ENCODE measurements at regions not wholly inside any gene's neighbourhood (a gene's known extent, or its start where the extent isn't known, plus 50 kb on each side); places are given as distances from the start of the nearest gene placed in this dataset.

- TF ChIP-seq POLR2A (IDR thresholded peaks at IDR 0.05), result no peak
- no peak for TF ChIP-seq CTCF (IDR thresholded peaks at IDR 0.05)
- no peak for TF ChIP-seq EP300 (IDR thresholded peaks at IDR 0.05)
Observed at GRCh38 chr12:67436230-67436629, 167.1 kb downstream of the CAND1 start.

Measured in tibial nerve (tissue), 4 donors.